Breast epithelium (tissue), 3 donors: ENCODE measurements at regions not wholly inside any gene's neighbourhood (a gene's known extent, or its start where the extent isn't known, plus 50 kb on each side); places are given as distances from the start of the nearest gene placed in this dataset.

Experiments used
- CTCF ChIP-seq, 3 donors: fragments of 450-650 bp; IDR thresholded peaks; one replicate each; pipeline ENCODE4 v1.5.1; 2016 to 2017; ENCODE audit warnings: antibody characterized with exemption in 3 of 3, mild to moderate bottlenecking in 3 of 3, moderate library complexity in 3 of 3
- POLR2A ChIP-seq: fragments of 450-650 bp; IDR thresholded peaks from one replicate; pipeline ENCODE4 v1.6.1; 2016; ENCODE audit warnings: antibody characterized with exemption, mild to moderate bottlenecking, moderate library complexity

- no peak for TF ChIP-seq CTCF (IDR thresholded peaks at IDR 0.05)
- no peak for TF ChIP-seq POLR2A
These were observed 916.5 kb downstream of the QKI start for GRCh38 chr6:164331026-164331425.
